Neural crest cell (in vitro differentiated cells): ENCODE measurements at regions not wholly inside any gene's neighbourhood (a gene's known extent, or its start where the extent isn't known, plus 50 kb on each side); places are given as distances from the start of the nearest gene placed in this dataset.

Experiments
- DNase-seq: peaks from one replicate; pipeline ENCODE4 v3.0.0; 2021; ENCODE audit warnings: low read depth, mixed read lengths, low spot score
- H3K27ac Mint-ChIP-seq: one replicate; pipeline ENCODE4 v1.8.0; 2021; ENCODE audit warnings: mild to moderate bottlenecking, mixed read lengths; ENCODE audit not compliant: unreplicated experiment
- H3K27me3 Mint-ChIP-seq: 2 replicates; pipeline ENCODE4 v1.8.0; 2021; ENCODE audit warnings: low read depth, mild to moderate bottlenecking, mixed read lengths
- H3K36me3 Mint-ChIP-seq: 2 replicates; pipeline ENCODE4 v1.8.0; 2021; ENCODE audit warnings: low read depth, mild to moderate bottlenecking, mixed read lengths
- H3K4me1 Mint-ChIP-seq: 2 replicates; pipeline ENCODE4 v1.8.0; 2021; ENCODE audit warnings: mixed read lengths
- H3K4me3 Mint-ChIP-seq: one replicate; pipeline ENCODE4 v1.8.0; 2021; ENCODE audit warnings: mild to moderate bottlenecking, mixed read lengths
- H3K9me3 Mint-ChIP-seq: 2 replicates; pipeline ENCODE4 v1.8.0; 2021; ENCODE audit warnings: mixed read lengths
- TF ChIP-seq, protein P1 (sequence below): fragments of 200-600 bp; sonication (generic); conservative IDR thresholded peaks from 2 replicates; pipeline ENCODE4 v1.5.0; 2021; ENCODE audit warnings: antibody characterized with exemption, mild to moderate bottlenecking

DNA sequence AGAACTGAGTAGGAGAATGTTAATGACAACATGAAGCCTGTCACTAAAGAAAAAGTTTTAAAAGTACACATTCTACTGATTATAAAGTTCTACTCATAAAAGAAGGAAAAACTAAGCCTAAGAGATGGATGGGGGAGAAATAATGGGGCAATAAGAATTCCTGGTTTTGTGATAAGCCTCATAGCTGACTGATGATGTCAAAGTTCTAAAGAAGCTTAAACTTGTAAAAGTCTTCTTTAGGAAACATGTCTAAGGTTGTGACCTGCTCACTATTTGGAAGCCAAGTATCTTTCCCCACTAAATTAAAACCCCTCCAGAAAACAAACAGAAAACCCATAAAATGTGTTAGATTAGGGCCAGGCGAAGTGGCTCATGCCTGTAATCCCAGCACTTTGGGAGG is 232.9 kb upstream of the GIMD1 start:
- TF ChIP-seq, protein P1, sequence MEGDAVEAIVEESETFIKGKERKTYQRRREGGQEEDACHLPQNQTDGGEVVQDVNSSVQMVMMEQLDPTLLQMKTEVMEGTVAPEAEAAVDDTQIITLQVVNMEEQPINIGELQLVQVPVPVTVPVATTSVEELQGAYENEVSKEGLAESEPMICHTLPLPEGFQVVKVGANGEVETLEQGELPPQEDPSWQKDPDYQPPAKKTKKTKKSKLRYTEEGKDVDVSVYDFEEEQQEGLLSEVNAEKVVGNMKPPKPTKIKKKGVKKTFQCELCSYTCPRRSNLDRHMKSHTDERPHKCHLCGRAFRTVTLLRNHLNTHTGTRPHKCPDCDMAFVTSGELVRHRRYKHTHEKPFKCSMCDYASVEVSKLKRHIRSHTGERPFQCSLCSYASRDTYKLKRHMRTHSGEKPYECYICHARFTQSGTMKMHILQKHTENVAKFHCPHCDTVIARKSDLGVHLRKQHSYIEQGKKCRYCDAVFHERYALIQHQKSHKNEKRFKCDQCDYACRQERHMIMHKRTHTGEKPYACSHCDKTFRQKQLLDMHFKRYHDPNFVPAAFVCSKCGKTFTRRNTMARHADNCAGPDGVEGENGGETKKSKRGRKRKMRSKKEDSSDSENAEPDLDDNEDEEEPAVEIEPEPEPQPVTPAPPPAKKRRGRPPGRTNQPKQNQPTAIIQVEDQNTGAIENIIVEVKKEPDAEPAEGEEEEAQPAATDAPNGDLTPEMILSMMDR: no peak
- Mint-ChIP-seq H3K27ac (no peak overlapping the region), H3K36me3 (no peaks in the 10 kb centered on the region), H3K4me3 (no peak overlapping the region), H3K9me3 (no peaks in the 10 kb centered on the region), H3K4me1 (no peaks in the 10 kb centered on the region), H3K27me3 (no peaks in the 10 kb centered on the region)
- DNase-seq: no peak

DNA sequence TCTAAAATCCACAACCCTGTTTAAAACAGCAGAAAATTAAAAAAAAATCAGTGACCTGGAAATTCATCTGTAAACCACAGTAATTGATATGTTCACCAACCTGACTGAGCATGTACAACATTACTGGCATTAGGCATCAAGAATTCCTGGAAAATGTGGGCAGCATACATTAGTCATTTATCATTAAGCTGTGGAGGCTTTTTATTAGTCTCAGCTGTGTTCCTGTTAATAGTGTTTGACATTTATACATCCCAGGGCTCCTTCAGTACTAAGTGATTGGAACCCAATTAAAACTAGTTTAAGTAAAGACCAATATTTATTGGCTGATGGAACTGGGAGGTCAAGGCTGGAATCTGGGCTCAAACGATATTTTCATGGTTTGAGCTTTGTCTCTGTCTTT is 227.3 kb upstream of the GIMD1 start:
- no peaks in the 10 kb centered on the region for H3K4me1 Mint-ChIP-seq
- peaks cover 2% of the 10 kb centered on the region for H3K9me3 Mint-ChIP-seq
- no peak for DNase-seq

DNA sequence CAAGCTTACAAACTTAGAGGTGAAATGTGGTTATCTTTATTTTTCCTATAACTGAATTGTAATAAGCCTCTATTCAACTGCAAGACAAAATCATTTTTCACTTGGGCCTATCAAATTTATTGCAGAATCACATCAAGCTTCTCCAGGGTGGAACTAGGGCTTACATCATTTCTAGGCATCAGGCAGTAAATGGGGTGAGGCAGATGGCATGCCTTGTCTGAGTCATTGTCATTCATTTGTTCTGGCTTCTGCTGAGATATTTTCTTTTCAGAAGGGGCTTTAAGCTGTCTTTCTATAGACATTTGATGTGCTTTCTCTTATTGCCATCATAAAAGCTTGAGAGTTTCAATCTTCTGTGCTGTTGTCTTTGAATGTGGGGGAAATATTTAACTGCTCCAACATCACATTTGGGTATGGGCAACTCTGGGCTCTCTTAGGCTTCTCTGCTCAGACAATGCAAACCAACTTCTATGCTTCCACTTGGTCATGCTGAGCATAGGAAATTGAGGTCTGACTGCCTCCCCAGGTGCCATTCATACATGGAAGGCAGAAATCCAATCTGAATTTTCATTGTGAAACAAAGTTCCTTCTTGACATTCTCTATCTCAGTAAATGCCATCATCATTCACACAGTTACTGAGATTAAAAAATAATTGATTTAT is 225.8 kb upstream of the GIMD1 start:
- Mint-ChIP-seq H3K4me3 (no peak overlapping the region), H3K36me3 (no peaks in the 10 kb centered on the region), H3K9me3 (peaks cover 2% of the 10 kb centered on the region), H3K27ac (no peak overlapping the region), H3K27me3 (no peaks in the 10 kb centered on the region), H3K4me1 (no peaks in the 10 kb centered on the region)
- TF ChIP-seq, protein P1: no peak
- DNase-seq: no peak

More for the DNA sequence above, 227.3 kb upstream of the GIMD1 start:
- no peak overlapping the region for H3K4me3 Mint-ChIP-seq
- H3K27me3 Mint-ChIP-seq: no peaks in the 10 kb centered on the region
- TF ChIP-seq, protein P1: no peak
- no peak overlapping the region for H3K27ac Mint-ChIP-seq
- H3K36me3 Mint-ChIP-seq: no peaks in the 10 kb centered on the region

DNA sequence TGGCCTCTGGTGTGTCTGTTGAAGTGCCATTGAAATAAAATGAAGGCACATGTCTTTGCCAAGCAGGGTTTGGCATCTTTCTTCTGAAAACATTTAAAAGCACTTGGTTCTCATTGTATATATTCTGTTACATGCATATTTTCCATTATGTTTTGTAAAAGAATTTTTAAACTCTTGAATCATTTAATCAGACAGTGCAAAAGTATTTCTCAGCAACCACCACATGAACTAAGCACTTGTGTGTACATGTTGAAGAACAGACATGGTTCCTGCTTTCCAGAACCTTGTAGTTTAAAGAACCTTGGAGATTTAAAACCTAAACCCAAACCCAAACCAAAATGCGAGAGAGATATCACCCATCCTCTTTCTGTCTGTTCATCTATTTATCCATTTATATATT is 220.3 kb upstream of the GIMD1 start:
- no peaks in the 10 kb centered on the region for H3K4me1 Mint-ChIP-seq
- TF ChIP-seq, protein P1: no peak
- no peaks in the 10 kb centered on the region for H3K36me3 Mint-ChIP-seq
- no peak overlapping the region for H3K27ac Mint-ChIP-seq
- H3K27me3 Mint-ChIP-seq: no peaks in the 10 kb centered on the region
- no peak overlapping the region for H3K4me3 Mint-ChIP-seq
- no peak for DNase-seq
- H3K9me3 Mint-ChIP-seq: peaks cover 2% of the 10 kb centered on the region

DNA sequence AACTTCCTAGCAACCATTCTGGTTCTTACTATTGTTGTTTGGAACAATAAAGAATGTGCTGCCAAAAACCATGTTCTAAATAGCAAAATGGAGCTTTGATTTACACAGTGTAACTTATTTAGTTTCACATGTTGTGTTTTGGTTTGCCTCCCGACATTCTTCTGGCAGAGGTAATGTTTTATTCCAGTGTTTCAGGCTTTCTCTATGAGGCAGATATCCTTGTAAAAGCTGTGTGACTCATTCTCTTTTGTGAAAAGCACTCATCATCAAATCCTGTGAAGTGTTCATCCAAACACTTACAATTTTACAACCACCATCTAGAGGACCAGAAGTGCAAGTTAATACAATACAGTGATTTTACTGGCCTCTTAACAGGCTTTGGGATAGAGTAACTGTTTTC is 219.0 kb upstream of the GIMD1 start:
- no peaks in the 10 kb centered on the region for H3K36me3 Mint-ChIP-seq
- H3K27me3 Mint-ChIP-seq: no peaks in the 10 kb centered on the region
- H3K4me1 Mint-ChIP-seq: no peaks in the 10 kb centered on the region
- TF ChIP-seq, protein P1: no peak
- DNase-seq: no peak
- H3K27ac Mint-ChIP-seq: no peak overlapping the region
- H3K9me3 Mint-ChIP-seq: peaks cover 2% of the 10 kb centered on the region
- no peak overlapping the region for H3K4me3 Mint-ChIP-seq
